Mucosa of rectum (tissue), 2 donors: ENCODE measurements at regions not wholly inside any gene's neighbourhood (a gene's known extent, or its start where the extent isn't known, plus 50 kb on each side); places are given as distances from the start of the nearest gene placed in this dataset.

Experiments
- H3K27ac ChIP-seq, 2 donors: one replicate each; pipeline ENCODE4 v1.7.0; 2013; ENCODE audit warnings: inconsistent platforms in 2 of 2, low read depth in 2 of 2, low read length in 2 of 2
- H3K27me3 ChIP-seq, 2 donors: one replicate each; pipeline ENCODE4 v1.7.0; 2013; ENCODE audit warnings: low read length in 2 of 2; ENCODE audit not compliant: control insufficient read depth in 2 of 2, insufficient read depth in 2 of 2
- H3K36me3 ChIP-seq, 2 donors: one replicate each; pipeline ENCODE4 v1.7.0; 2013; ENCODE audit warnings: low read length in 2 of 2; ENCODE audit not compliant: control insufficient read depth in 2 of 2, insufficient read depth in 2 of 2
- H3K4me1 ChIP-seq, 2 donors: one replicate each; pipeline ENCODE4 v1.7.0; 2013; ENCODE audit warnings: low read length in 2 of 2, mild to moderate bottlenecking in 1 of 2; ENCODE audit not compliant: control insufficient read depth in 2 of 2, insufficient read depth in 2 of 2
- H3K4me3 ChIP-seq, 2 donors: one replicate each; pipeline ENCODE4 v1.7.0; 2013; ENCODE audit warnings: low read length in 2 of 2
- H3K9ac ChIP-seq, 2 donors: one replicate each; pipeline ENCODE4 v1.7.0; 2013; ENCODE audit warnings: low read length in 2 of 2, low read depth in 1 of 2, mild to moderate bottlenecking in 1 of 2
- H3K9me3 ChIP-seq, 2 donors: one replicate each; pipeline ENCODE4 v1.7.0; 2013; ENCODE audit warnings: low read length in 2 of 2; ENCODE audit not compliant: control insufficient read depth in 2 of 2
- donor health status: healthy.
- donor health status: Normal muscosa, but diverticular disease.

- H3K36me3 ChIP-seq, result no peaks in the 10 kb centered on the region
- H3K27me3 ChIP-seq, result no peaks in the 10 kb centered on the region
- no peaks in the 10 kb centered on the region for H3K9me3 ChIP-seq
- no peak overlapping the region for H3K9ac ChIP-seq
- no peak overlapping the region for H3K27ac ChIP-seq
- no peak overlapping the region for H3K4me3 ChIP-seq
- no peaks in the 10 kb centered on the region for H3K4me1 ChIP-seq
These were observed 370.7 kb downstream of the MIAT start for GRCh38 chr22:27028093-27028492.

- Histone ChIP-seq H3K27ac (no peak overlapping the region), H3K36me3 (no peaks in the 10 kb centered on the region), H3K4me3 (no peak overlapping the region), H3K9ac (no peak overlapping the region), H3K9me3 (no peaks in the 10 kb centered on the region), H3K4me1 (no peaks in the 10 kb centered on the region), H3K27me3 (no peaks in the 10 kb centered on the region)
These were observed 372.3 kb downstream of the MIAT start for GRCh38 chr22:27029584-27030130.

- Histone ChIP-seq H3K9me3 (no peaks in the 10 kb centered on the region), H3K36me3 (no peaks in the 10 kb centered on the region), H3K27ac (no peak overlapping the region), H3K4me1 (no peaks in the 10 kb centered on the region), H3K27me3 (no peaks in the 10 kb centered on the region), H3K4me3 (no peak overlapping the region), H3K9ac (no peak overlapping the region)
These were observed 374.8 kb downstream of the MIAT start for GRCh38 chr22:27032091-27032761.

- H3K4me3 ChIP-seq, result no peak overlapping the region
These were observed 384.4 kb downstream of the MIAT start for GRCh38 chr22:27041745-27042310.

GRCh38 chr22:27043262-27043661 lies 385.9 kb downstream of the MIAT start:
- Histone ChIP-seq H3K4me3 (no peak overlapping the region), H3K27ac (no peak overlapping the region), H3K9me3 (no peaks in the 10 kb centered on the region), H3K4me1 (no peaks in the 10 kb centered on the region), H3K36me3 (no peaks in the 10 kb centered on the region), H3K9ac (no peak overlapping the region), H3K27me3 (peaks cover 0 to 3% of the 10 kb centered on the region in 2 donors)

More at GRCh38 chr22:27041745-27042310, 384.4 kb downstream of the MIAT start:
- no peak overlapping the region for H3K9ac ChIP-seq
- H3K27ac ChIP-seq, result no peak overlapping the region
- no peaks in the 10 kb centered on the region for H3K9me3 ChIP-seq
- H3K27me3 ChIP-seq, result peaks cover 0 to 3% of the 10 kb centered on the region in 2 donors
- no peaks in the 10 kb centered on the region for H3K36me3 ChIP-seq
- H3K4me1 ChIP-seq, result no peaks in the 10 kb centered on the region

GRCh38 chr22:27045103-27045947 lies 387.9 kb downstream of the MIAT start:
- H3K4me3 ChIP-seq, result no peak overlapping the region
- H3K27me3 ChIP-seq, result peaks cover 0 to 2% of the 10 kb centered on the region in 2 donors
- no peaks in the 10 kb centered on the region for H3K9me3 ChIP-seq
- no peak overlapping the region for H3K9ac ChIP-seq
- H3K36me3 ChIP-seq, result no peaks in the 10 kb centered on the region
- H3K4me1 ChIP-seq, result no peaks in the 10 kb centered on the region
- H3K27ac ChIP-seq, result no peak overlapping the region

- Histone ChIP-seq H3K36me3 (no peaks in the 10 kb centered on the region), H3K27ac (no peak overlapping the region)
These were observed 388.7 kb downstream of the MIAT start for GRCh38 chr22:27046086-27046485.

GRCh38 chr22:27046603-27047002 lies 389.2 kb downstream of the MIAT start:
- Histone ChIP-seq H3K27me3 (no peaks in the 10 kb centered on the region), H3K9me3 (no peaks in the 10 kb centered on the region), H3K4me3 (no peak overlapping the region), H3K36me3 (no peaks in the 10 kb centered on the region), H3K27ac (no peak overlapping the region), H3K9ac (no peak overlapping the region), H3K4me1 (no peaks in the 10 kb centered on the region)

More at GRCh38 chr22:27046086-27046485, 388.7 kb downstream of the MIAT start:
- Histone ChIP-seq H3K4me1 (no peaks in the 10 kb centered on the region), H3K9me3 (no peaks in the 10 kb centered on the region), H3K27me3 (no peaks in the 10 kb centered on the region), H3K4me3 (no peak overlapping the region), H3K9ac (no peak overlapping the region)

GRCh38 chr22:27050771-27051170 lies 393.4 kb downstream of the MIAT start:
- no peaks in the 10 kb centered on the region for H3K4me1 ChIP-seq
- H3K36me3 ChIP-seq, result no peaks in the 10 kb centered on the region
- H3K9ac ChIP-seq, result no peak overlapping the region
- no peak overlapping the region for H3K27ac ChIP-seq
- no peaks in the 10 kb centered on the region for H3K9me3 ChIP-seq
- H3K27me3 ChIP-seq, result no peaks in the 10 kb centered on the region
- H3K4me3 ChIP-seq, result no peak overlapping the region

GRCh38 chr22:27051407-27051806 lies 394.0 kb downstream of the MIAT start:
- Histone ChIP-seq H3K4me1 (no peaks in the 10 kb centered on the region), H3K27ac (no peak overlapping the region), H3K9ac (no peak overlapping the region), H3K27me3 (no peaks in the 10 kb centered on the region), H3K9me3 (no peaks in the 10 kb centered on the region), H3K36me3 (no peaks in the 10 kb centered on the region), H3K4me3 (no peak overlapping the region)
